AG04449 (cell line): ENCODE measurements at regions not wholly inside any gene's neighbourhood (a gene's known extent, or its start where the extent isn't known, plus 50 kb on each side); places are given as distances from the start of the nearest gene placed in this dataset.

Source experiments
- CTCF ChIA-PET: fragments of 350-600 bp; formaldehyde crosslinking; extraction: SDS; loops from one replicate; lab custom pipeline; 2021; ENCODE audit warnings: antibody characterized with exemption; lab: Yijun Ruan, JAX
- POLR2A ChIA-PET: fragments of 400-600, 350-600 bp; formaldehyde crosslinking; extraction: SDS; loops from one replicate; lab custom pipeline; 2020; ENCODE audit warnings: antibody characterized with exemption, inconsistent platforms; lab: Yijun Ruan, JAX
- DNase-seq: peaks from one replicate; pipeline ENCODE4 v3.0.0-alpha.2; 2010; ENCODE audit warnings: low read depth, low spot score
- H3K4me3 ChIP-seq: 2 replicates; pipeline ENCODE4 v1.5.1; 2011; ENCODE audit warnings: low read depth, mild to moderate bottlenecking, control low read depth, low read length
- TF ChIP-seq, protein P1 (sequence below): IDR thresholded peaks from one replicate; pipeline ENCODE4 v1.5.1; 2011; ENCODE audit warnings: mild to moderate bottlenecking, moderate library complexity, low read length, control low read depth, inconsistent platforms; ENCODE audit not compliant: insufficient read depth; ENCODE audit errors: missing control alignments

DNA sequence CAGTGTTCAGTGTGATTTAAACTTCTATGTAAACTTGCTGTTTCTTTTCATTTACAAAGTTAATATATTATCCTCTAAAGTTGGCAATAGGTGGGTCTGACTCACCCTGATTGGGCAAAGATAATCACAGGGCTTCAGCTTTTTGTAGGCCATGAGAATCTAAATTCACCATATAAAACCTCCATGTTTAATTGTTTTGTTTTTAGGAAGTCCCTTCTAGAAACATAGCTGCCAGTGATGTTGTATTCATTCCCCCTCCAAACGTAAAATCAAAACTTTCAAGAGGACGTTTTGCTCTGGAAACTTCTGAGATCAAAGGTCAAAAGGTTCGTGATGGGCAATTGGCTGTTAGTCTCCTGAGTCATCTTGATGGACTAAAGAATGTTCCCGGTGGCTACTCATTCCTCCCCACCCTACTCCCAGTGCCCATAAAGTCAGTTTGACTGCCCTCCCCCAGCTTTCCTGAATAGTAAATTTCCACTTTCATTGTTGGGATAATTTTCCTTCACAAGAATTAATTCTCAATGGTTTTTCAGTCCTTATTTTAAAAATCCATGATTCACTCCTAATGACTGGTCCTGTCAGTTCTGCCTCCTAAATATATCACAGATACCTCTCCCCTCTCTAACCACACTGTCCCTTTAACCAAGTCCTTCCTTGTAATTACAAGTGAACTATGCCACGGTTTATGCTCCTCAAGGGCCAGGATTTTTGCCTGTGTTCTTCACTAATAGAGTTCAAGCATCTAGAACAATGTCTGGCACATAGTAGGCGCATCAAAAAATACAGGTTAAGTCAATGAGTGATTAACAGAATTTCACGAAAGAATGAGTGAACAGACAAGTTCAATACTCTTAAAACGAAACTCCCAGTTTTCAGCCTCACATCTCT lies 164.4 kb upstream of the VRK2 start:
- POLR2A ChIA-PET: no interaction called here
- no peak overlapping the region for H3K4me3 ChIP-seq
- CTCF ChIA-PET: no interaction called here
- DNase-seq: no peak
- TF ChIP-seq, protein P1, sequence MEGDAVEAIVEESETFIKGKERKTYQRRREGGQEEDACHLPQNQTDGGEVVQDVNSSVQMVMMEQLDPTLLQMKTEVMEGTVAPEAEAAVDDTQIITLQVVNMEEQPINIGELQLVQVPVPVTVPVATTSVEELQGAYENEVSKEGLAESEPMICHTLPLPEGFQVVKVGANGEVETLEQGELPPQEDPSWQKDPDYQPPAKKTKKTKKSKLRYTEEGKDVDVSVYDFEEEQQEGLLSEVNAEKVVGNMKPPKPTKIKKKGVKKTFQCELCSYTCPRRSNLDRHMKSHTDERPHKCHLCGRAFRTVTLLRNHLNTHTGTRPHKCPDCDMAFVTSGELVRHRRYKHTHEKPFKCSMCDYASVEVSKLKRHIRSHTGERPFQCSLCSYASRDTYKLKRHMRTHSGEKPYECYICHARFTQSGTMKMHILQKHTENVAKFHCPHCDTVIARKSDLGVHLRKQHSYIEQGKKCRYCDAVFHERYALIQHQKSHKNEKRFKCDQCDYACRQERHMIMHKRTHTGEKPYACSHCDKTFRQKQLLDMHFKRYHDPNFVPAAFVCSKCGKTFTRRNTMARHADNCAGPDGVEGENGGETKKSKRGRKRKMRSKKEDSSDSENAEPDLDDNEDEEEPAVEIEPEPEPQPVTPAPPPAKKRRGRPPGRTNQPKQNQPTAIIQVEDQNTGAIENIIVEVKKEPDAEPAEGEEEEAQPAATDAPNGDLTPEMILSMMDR: no peak

DNA sequence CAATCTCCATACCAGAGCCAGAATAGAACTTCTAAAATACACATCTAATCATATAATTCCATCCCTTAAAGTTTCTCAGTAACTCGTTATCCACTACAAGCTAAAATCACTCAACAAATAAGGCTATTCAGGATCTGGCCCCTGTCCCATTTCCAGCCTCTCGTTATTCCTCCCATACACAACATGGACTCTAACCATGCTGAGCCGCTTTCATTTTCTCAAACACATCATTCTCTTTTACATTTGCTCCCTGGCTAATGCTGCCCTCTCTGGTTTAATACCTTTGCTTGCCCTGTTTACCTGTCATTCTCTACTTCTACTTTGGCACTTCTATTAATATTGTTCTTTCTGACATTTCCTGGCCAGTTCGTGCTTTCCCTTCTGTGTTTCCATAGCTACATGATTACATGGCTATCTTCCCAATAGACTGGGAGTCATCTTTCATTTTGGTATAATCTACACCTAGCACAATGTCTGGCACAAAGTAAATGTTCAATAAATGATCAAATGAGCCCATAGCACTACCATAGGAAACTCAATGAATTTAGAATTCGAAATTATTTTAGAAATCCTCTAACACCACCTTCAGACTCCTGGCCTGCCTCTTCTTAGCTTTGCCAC lies 163.6 kb upstream of the VRK2 start:
- no peak for DNase-seq
- TF ChIP-seq, protein P1: no peak
- POLR2A ChIA-PET: no interaction called here
- H3K4me3 ChIP-seq: no peak overlapping the region
- CTCF ChIA-PET: no interaction called here

DNA sequence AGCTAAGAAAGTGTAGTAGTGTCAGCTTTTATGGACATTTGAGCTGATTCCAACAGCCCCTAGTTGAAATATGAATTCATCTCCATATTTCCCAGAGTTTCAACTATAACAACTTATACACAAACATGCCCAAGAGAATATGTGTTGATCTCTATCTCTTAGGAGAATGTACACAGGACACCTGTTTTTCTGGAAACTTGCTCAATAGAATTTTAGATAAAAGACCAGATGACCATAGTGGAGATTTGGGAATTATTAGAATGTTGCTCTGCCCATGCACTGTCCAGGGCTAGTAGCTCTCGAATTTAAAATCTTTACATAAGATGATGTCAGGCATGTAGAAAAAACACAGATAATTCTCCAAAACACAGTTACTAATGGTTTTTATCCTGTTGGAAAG lies 162.3 kb upstream of the VRK2 start:
- DNase-seq: no peak
- H3K4me3 ChIP-seq: no peak overlapping the region
- TF ChIP-seq, protein P1: no peak
- ChIA-PET POLR2A (no interaction called here), CTCF (interaction anchor here (1.0 to 2.0 kb wide), 2 partner anchors 22 to 125 kb away, joined by 3 to 5 read pairs; no protein-coding TSS in a partner anchor)

DNA sequence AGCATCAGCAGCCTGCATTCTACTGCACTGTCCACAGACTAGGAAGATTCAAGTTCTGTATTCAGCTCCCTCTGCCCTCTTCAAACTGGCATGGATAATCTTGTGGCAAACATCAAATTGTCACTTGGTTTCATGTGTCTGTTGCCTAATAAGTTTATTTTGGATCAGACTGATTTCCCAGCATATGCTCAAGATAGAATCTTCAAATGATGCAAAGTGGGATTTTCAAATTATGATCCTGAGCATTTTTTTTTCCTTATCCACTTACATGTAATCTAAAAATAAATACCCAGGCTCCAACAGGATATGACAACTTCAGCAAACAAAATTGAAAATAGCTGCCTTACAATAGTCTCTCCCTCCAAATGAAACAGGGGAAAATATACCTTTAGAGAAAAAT lies 160.9 kb upstream of the VRK2 start:
- CTCF ChIA-PET: interaction anchor here (2.0 kb wide), 1 partner anchor 20 kb away, joined by 5 read pairs; no protein-coding TSS in a partner anchor
- POLR2A ChIA-PET: no interaction called here
- DNase-seq: no peak
- TF ChIP-seq, protein P1: no peak
- no peak overlapping the region for H3K4me3 ChIP-seq

DNA sequence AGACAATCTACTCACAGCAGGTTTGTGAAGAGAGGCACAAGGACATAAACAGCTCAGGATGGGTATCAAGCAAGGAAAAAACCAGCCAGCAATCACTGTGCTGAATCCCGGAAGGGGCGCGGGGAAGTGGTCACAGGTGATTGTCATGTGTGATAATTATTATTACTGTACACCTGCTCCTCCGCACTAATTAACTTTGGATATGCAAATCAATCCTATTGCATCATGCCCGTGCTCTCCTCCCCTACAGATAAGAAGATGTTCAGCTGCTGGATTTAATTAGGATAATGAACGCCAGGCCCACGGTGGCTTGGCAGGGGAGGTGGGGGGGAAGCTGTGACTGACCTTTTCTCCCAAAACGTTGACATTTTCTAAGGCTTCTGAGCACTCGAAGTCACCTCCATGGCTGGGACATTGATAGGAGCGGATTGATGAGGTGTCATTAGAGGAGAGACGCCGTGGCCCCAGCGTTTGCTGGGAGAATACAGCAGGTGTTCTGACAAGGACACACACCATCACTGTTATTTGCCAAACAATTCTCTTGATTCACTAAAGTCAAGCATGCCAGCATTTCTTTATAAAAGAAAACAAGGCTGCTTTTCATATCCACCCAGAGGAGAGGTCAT lies 160.3 kb upstream of the VRK2 start:
- ChIA-PET POLR2A (no interaction called here), CTCF (no interaction called here)
- DNase-seq: no peak
- H3K4me3 ChIP-seq: no peak overlapping the region
- TF ChIP-seq, protein P1: no peak

DNA sequence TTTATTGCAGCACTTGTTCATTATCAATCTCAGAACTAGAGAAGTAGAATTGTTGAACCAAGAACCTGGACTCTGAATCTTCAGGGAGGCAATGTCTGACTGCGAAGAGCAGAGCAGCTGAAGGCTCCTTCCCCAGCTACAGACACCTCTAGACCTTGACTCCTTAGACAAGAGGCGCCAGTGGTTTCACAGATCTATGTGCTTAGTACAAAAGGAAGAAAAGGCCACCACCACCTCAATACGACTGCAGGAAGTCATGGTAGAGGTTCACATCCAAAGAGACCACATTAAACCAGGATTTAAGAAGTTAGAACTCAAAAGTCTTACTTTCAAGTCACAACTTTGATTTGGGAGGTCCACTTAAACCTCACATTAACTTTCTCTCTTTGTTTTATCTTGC lies 158.1 kb upstream of the VRK2 start:
- TF ChIP-seq, protein P1: no peak
- ChIA-PET POLR2A (no interaction called here), CTCF (no interaction called here)
- no peak for DNase-seq
- no peak overlapping the region for H3K4me3 ChIP-seq
